IMR-90 (cell line): ENCODE measurements at regions not wholly inside any gene's neighbourhood (a gene's known extent, or its start where the extent isn't known, plus 50 kb on each side); places are given as distances from the start of the nearest gene placed in this dataset.

Source experiments
- ATAC-seq: fragments of 200-7000 bp; cut with Tn5 transposase; 2 replicates; pipeline ENCODE4 v1.9.1; 2020; ENCODE audit warnings: low read depth, mild to moderate bottlenecking, moderate library complexity
- BruUV-seq: library from RNA; stranded (reverse); fragments of 400-500 nt; replicated peaks from 2 replicates; lab custom pipeline; 2021; lab: Mats Ljungman, UMichigan
- CTCF ChIA-PET: fragments of 300-600 bp; formaldehyde crosslinking; extraction: SDS; loops from one replicate; lab custom pipeline; 2021; ENCODE audit warnings: antibody characterized with exemption; lab: Yijun Ruan, JAX
- POLR2A ChIA-PET: fragments of 300-600 bp; sonication (Branson Sonifier 250); formaldehyde crosslinking; loops from one replicate; lab custom pipeline; 2022; ENCODE audit warnings: antibody characterized with exemption; ENCODE audit not compliant: unreplicated experiment; lab: Charles Lee
- DNase-seq: peaks from one replicate; pipeline ENCODE4 v3.0.0; 2013
- H2AFZ ChIP-seq: replicated peaks from 2 replicates; pipeline ENCODE3; 2013; ENCODE audit warnings: low read length, mild to moderate bottlenecking; ENCODE audit not compliant: poor library complexity
- H2AK5ac ChIP-seq: 2 replicates; pipeline ENCODE4 v1.6.1; 2013; ENCODE audit warnings: low read depth, low read length, inconsistent platforms
- H2AK9ac ChIP-seq: replicated peaks from 2 replicates; pipeline ENCODE3; 2013; ENCODE audit warnings: mild to moderate bottlenecking, low read depth, low read length, moderate library complexity; ENCODE audit not compliant: poor library complexity
- H2BK120ac ChIP-seq: 2 replicates; pipeline ENCODE4 v1.6.1; 2013; ENCODE audit warnings: low read depth, low read length, inconsistent platforms
- H2BK15ac ChIP-seq: 3 replicates; pipeline ENCODE4 v1.6.1; 2013; ENCODE audit warnings: low read depth, low read length, inconsistent platforms
- H2BK20ac ChIP-seq: 2 replicates; pipeline ENCODE4 v1.6.1; 2013; ENCODE audit warnings: low read depth, mild to moderate bottlenecking, inconsistent platforms, low read length, moderate library complexity
- H2BK5ac ChIP-seq: 2 replicates; pipeline ENCODE4 v1.6.1; 2013; ENCODE audit warnings: mild to moderate bottlenecking, low read depth, low read length, inconsistent platforms; ENCODE audit not compliant: poor library complexity, severe bottlenecking
- H3K14ac ChIP-seq: replicated peaks from 2 replicates; pipeline ENCODE4 v1.6.1; 2013; ENCODE audit warnings: low read depth, low read length, inconsistent platforms
- H3K18ac ChIP-seq: 2 replicates; pipeline ENCODE4 v1.6.1; 2013; ENCODE audit warnings: low read depth, low read length, control low read depth
- H3K23ac ChIP-seq: 2 replicates; pipeline ENCODE4 v1.6.1; 2013; ENCODE audit warnings: low read depth, low read length, inconsistent platforms
- H3K27ac ChIP-seq: 2 replicates; pipeline ENCODE4 v1.5.1; 2013; ENCODE audit warnings: mild to moderate bottlenecking, control low read depth, low read length; ENCODE audit not compliant: insufficient read depth
- H3K27me3 ChIP-seq: 2 replicates; pipeline ENCODE4 v1.6.1; 2013; ENCODE audit warnings: low read length; ENCODE audit not compliant: control insufficient read depth, insufficient read depth
- H3K36me3 ChIP-seq: 2 replicates; pipeline ENCODE4 v1.6.1; 2013; ENCODE audit warnings: low read length, mixed read lengths; ENCODE audit not compliant: control insufficient read depth, insufficient read depth
- H3K4ac ChIP-seq: 2 replicates; pipeline ENCODE4 v1.6.1; 2013; ENCODE audit warnings: low read depth, low read length, inconsistent platforms
- H3K4me1 ChIP-seq: 2 replicates; pipeline ENCODE4 v1.6.1; 2013; ENCODE audit warnings: low read length, mixed read lengths; ENCODE audit not compliant: control insufficient read depth, insufficient read depth
- H3K4me2 ChIP-seq: 2 replicates; pipeline ENCODE4 v1.6.1; 2013; ENCODE audit warnings: low read depth, mild to moderate bottlenecking, control low read depth, low read length, moderate library complexity
- H3K4me3 ChIP-seq: 2 replicates; pipeline ENCODE4 v1.5.1; 2013; ENCODE audit warnings: low read depth, mild to moderate bottlenecking, control low read depth, low read length, moderate library complexity; ENCODE audit not compliant: insufficient read depth
- H3K56ac ChIP-seq: 2 replicates; pipeline ENCODE4 v1.6.1; 2013; ENCODE audit warnings: low read length, inconsistent platforms; ENCODE audit not compliant: insufficient read depth; ENCODE audit errors: extremely low read depth
- H3K79me1 ChIP-seq, 2 experiments: 2 replicates each; pipeline ENCODE4 v1.6.1; 2013; ENCODE audit warnings: low read length in 2 of 2, inconsistent platforms in 1 of 2, low read depth in 1 of 2
- H3K9ac ChIP-seq: 2 replicates; pipeline ENCODE4 v1.6.1; 2013; ENCODE audit warnings: low read depth, low read length, control low read depth
- H3K9me1 ChIP-seq: 2 replicates; pipeline ENCODE4 v1.6.1; 2013; ENCODE audit warnings: low read length, inconsistent platforms; ENCODE audit not compliant: insufficient read depth
- H3K9me3 ChIP-seq: 2 replicates; pipeline ENCODE4 v1.6.1; 2013; ENCODE audit warnings: low read length; ENCODE audit not compliant: control insufficient read depth, insufficient read depth
- H4K20me1 ChIP-seq: 2 replicates; pipeline ENCODE4 v1.6.1; 2013; ENCODE audit warnings: low read length, inconsistent platforms; ENCODE audit not compliant: insufficient read depth
- H4K5ac ChIP-seq: 2 replicates; pipeline ENCODE4 v1.6.1; 2013; ENCODE audit warnings: mild to moderate bottlenecking, low read depth, low read length, control low read depth
- H4K8ac ChIP-seq, 2 experiments: 2 replicates each; pipeline ENCODE4 v1.6.1; 2013; ENCODE audit warnings: low read depth in 2 of 2, low read length in 2 of 2, control low read depth in 1 of 2, inconsistent platforms in 1 of 2
- H4K91ac ChIP-seq: 2 replicates; pipeline ENCODE4 v1.6.1; 2013; ENCODE audit warnings: low read depth, low read length, inconsistent platforms; ENCODE audit not compliant: insufficient read depth
- BHLHE40 ChIP-seq: fragments of 150-350 bp; IDR thresholded peaks from 2 replicates; pipeline ENCODE4 v1.6.1; 2016; ENCODE audit warnings: mild to moderate bottlenecking, low read depth, low read length
- CEBPB ChIP-seq: IDR thresholded peaks from 2 replicates; pipeline ENCODE4 v1.6.1; 2012; ENCODE audit warnings: low read depth, low read length, improper control_type of control experiment
- CHD1 ChIP-seq: IDR thresholded peaks from 2 replicates; pipeline ENCODE4 v1.6.1; 2012; ENCODE audit warnings: low read depth, low read length, improper control_type of control experiment
- CTCF ChIP-seq: conservative IDR thresholded peaks from 2 replicates; pipeline ENCODE4 v1.5.1; 2012; ENCODE audit warnings: mild to moderate bottlenecking, low read depth, low read length, improper control_type of control experiment
- ELK1 ChIP-seq: fragments of 150-350 bp; IDR thresholded peaks from 2 replicates; pipeline ENCODE4 v1.6.1; 2016; ENCODE audit warnings: low read depth, mild to moderate bottlenecking, low read length, moderate library complexity, borderline replicate concordance
- FOS ChIP-seq: fragments of 150-350 bp; IDR thresholded peaks from 2 replicates; pipeline ENCODE4 v1.6.1; 2016; ENCODE audit warnings: low read depth, low read length
- MAFK ChIP-seq: IDR thresholded peaks from 2 replicates; pipeline ENCODE4 v1.6.1; 2012; ENCODE audit warnings: low read depth, low read length, improper control_type of control experiment
- MAZ ChIP-seq: IDR thresholded peaks from 2 replicates; pipeline ENCODE4 v1.6.1; 2012; ENCODE audit warnings: low read depth, mild to moderate bottlenecking, low read length, improper control_type of control experiment, moderate library complexity, borderline replicate concordance
- MXI1 ChIP-seq: IDR thresholded peaks from 2 replicates; pipeline ENCODE4 v1.6.1; 2012; ENCODE audit warnings: low read depth, mild to moderate bottlenecking, low read length, moderate library complexity, borderline replicate concordance
- NFE2L2 ChIP-seq: fragments of 150-350 bp; IDR thresholded peaks from 2 replicates; pipeline ENCODE4 v1.6.1; 2016; ENCODE audit warnings: low read depth, mild to moderate bottlenecking, low read length
- POLR2A ChIP-seq: IDR thresholded peaks from 2 replicates; pipeline ENCODE4 v1.6.1; 2012; ENCODE audit warnings: mild to moderate bottlenecking, low read depth, low read length
- RAD21 ChIP-seq: IDR thresholded peaks from 2 replicates; pipeline ENCODE4 v1.6.1; 2012; ENCODE audit warnings: low read length, improper control_type of control experiment
- RCOR1 ChIP-seq: IDR thresholded peaks from 2 replicates; pipeline ENCODE4 v1.6.1; 2012; ENCODE audit warnings: mild to moderate bottlenecking, low read length, improper control_type of control experiment; ENCODE audit not compliant: insufficient replicate concordance
- RFX5 ChIP-seq: IDR thresholded peaks from 2 replicates; pipeline ENCODE4 v1.8.0; 2012; ENCODE audit warnings: low read depth, mild to moderate bottlenecking, low read length, moderate library complexity
- SMC3 ChIP-seq: fragments of 150-350 bp; IDR thresholded peaks from 2 replicates; pipeline ENCODE4 v1.6.1; 2016; ENCODE audit warnings: low read depth, mild to moderate bottlenecking, antibody characterized with exemption, low read length, moderate library complexity
- WGBS, 2 experiments: methylation state at CpG; one replicate each; pipeline versions ENCODE4 v1.1.5 to v1.1.7; 2013; ENCODE audit warnings: missing lambda C conversion rate in 2 of 2; ENCODE audit not compliant: insufficient read length in 1 of 2; ENCODE audit errors: extremely low coverage in 2 of 2; 5-methylcytosine and 5-hydroxymethylcytosine counted together
- dilution Hi-C: fragments of 300-500 bp; cut with HindIII; formaldehyde crosslinking; loops from one replicate; pipeline ENCODE4 v1.14.3; 2018; ENCODE audit warnings: low sequenced_read_pairs; ENCODE audit not compliant: unreplicated experiment
- in situ Hi-C: fragments of 300-500 bp; cut with MboI; formaldehyde crosslinking; loops from 3 replicates; pipeline ENCODE4 v1.14.3; 2019; ENCODE audit warnings: low sequenced_read_pairs, inconsistent platforms, mixed read lengths
- intact Hi-C: fragments of 100-400 bp; cut with micrococcal nuclease; formaldehyde crosslinking; loops from 2 replicates; pipeline ENCODE4 v1.10.0; 2022
- TF ChIP-seq, protein P1 (sequence below): fragments of 150-350 bp; IDR thresholded peaks from 2 replicates; pipeline ENCODE4 v1.6.1; 2017; ENCODE audit warnings: mild to moderate bottlenecking, antibody characterized with exemption, low read length, low read depth

GRCh38 chr10:65377687-65378086 lies 1548.1 kb upstream of the LRRTM3 start:
- DNase-seq = no peak
- POLR2A ChIA-PET = no interaction called here
- H3K18ac ChIP-seq = no peak overlapping the region
- no peak overlapping the region for H4K8ac ChIP-seq
- no peak overlapping the region for H3K23ac ChIP-seq
- no peak for ATAC-seq
- H3K9me1 ChIP-seq = no peaks in the 10 kb centered on the region
- no peak overlapping the region for H2AK5ac ChIP-seq
- no peak overlapping the region for H2BK120ac ChIP-seq
- H3K4me3 ChIP-seq = no peak overlapping the region
- no peak overlapping the region for H2BK5ac ChIP-seq
- in situ Hi-C loops = no loop called here
- no CpG with 5 or more reads among the region's 1 CpG for WGBS, 2 experiments
- H2BK15ac ChIP-seq = no peak overlapping the region
- H3K9ac ChIP-seq = no peak overlapping the region
- no peak overlapping the region for H3K14ac ChIP-seq
- H4K5ac ChIP-seq = no peak overlapping the region
- H3K79me1 ChIP-seq = no peaks in the 10 kb centered on the region
- no TSS peak for BruUV-seq
- intact Hi-C loops = no loop called here
- no peak overlapping the region for H2AK9ac ChIP-seq
- H3K9me3 ChIP-seq = peaks cover 3% of the 10 kb centered on the region
- no peaks in the 10 kb centered on the region for H3K4me1 ChIP-seq
- CTCF ChIA-PET = no interaction called here
- H4K20me1 ChIP-seq = no peaks in the 10 kb centered on the region
- dilution Hi-C loops = no loop called here
- H3K56ac ChIP-seq = no peak overlapping the region
- TF ChIP-seq, protein P1, sequence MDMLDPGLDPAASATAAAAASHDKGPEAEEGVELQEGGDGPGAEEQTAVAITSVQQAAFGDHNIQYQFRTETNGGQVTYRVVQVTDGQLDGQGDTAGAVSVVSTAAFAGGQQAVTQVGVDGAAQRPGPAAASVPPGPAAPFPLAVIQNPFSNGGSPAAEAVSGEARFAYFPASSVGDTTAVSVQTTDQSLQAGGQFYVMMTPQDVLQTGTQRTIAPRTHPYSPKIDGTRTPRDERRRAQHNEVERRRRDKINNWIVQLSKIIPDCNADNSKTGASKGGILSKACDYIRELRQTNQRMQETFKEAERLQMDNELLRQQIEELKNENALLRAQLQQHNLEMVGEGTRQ = no peak
- TF ChIP-seq NFE2L2 (no peak), CHD1 (no peak), MAFK (no peak), CTCF (no peak), BHLHE40 (no peak), SMC3 (no peak), ELK1 (no peak), MXI1 (no peak), RAD21 (no peak), CEBPB (no peak), MAZ (no peak), RCOR1 (no peak), RFX5 (no peak), FOS (no peak), POLR2A (no peak)
- H3K27ac ChIP-seq = no peak overlapping the region
- no peaks in the 10 kb centered on the region for H3K36me3 ChIP-seq
- H4K91ac ChIP-seq = no peak overlapping the region
- no peak overlapping the region for H3K4ac ChIP-seq
- no peak overlapping the region for H3K4me2 ChIP-seq
- no peak overlapping the region for H2AFZ ChIP-seq
- H2BK20ac ChIP-seq = no peak overlapping the region
- H3K27me3 ChIP-seq = no peaks in the 10 kb centered on the region
